Activated gamma-delta T cell treated with Interleukin-2 at 50 U/mL for 16 hours (primary cell): ENCODE measurements at regions not wholly inside any gene's neighbourhood (a gene's known extent, or its start where the extent isn't known, plus 50 kb on each side); places are given as distances from the start of the nearest gene placed in this dataset.
A peak's percentile ranks its signal among the peaks of the same experiment; 100 is the strongest.

Source experiments
- DNase-seq: peaks from one replicate; pipeline ENCODE4 v3.0.0-alpha.2; 2020

GRCh38 chr4:123545667-123546572, 149.3 kb downstream of the SPRY1 start:
- no peak for DNase-seq

- DNase-seq = no peak
These were observed 150.0 kb downstream of the SPRY1 start for GRCh38 chr4:123546573-123547060.

- DNase-seq = no peak
These were observed 150.9 kb downstream of the SPRY1 start for GRCh38 chr4:123547216-123548165.

GRCh38 chr4:123553279-123553678, 156.7 kb downstream of the SPRY1 start:
- DNase-seq = no peak

GRCh38 chr4:123553733-123554637, 157.4 kb downstream of the SPRY1 start:
- no peak for DNase-seq

- DNase-seq = no peak
These were observed 158.2 kb downstream of the SPRY1 start for GRCh38 chr4:123554801-123555232.

- no peak for DNase-seq
These were observed 158.7 kb downstream of the SPRY1 start for GRCh38 chr4:123555233-123555806.

GRCh38 chr4:123555807-123556273, 159.2 kb downstream of the SPRY1 start:
- no peak for DNase-seq

- no peak for DNase-seq
These were observed 159.9 kb downstream of the SPRY1 start for GRCh38 chr4:123556526-123556925.

GRCh38 chr4:123557857-123558536, 161.4 kb downstream of the SPRY1 start:
- no peak for DNase-seq

- DNase-seq = no peak
These were observed 162.3 kb downstream of the SPRY1 start for GRCh38 chr4:123558865-123559264.

- DNase-seq = no peak
These were observed 163.6 kb downstream of the SPRY1 start for GRCh38 chr4:123559955-123560871.

- no peak for DNase-seq
These were observed 164.9 kb downstream of the SPRY1 start for GRCh38 chr4:123561525-123561924.

- DNase-seq = no peak
These were observed 166.6 kb downstream of the SPRY1 start for GRCh38 chr4:123562994-123563750.

GRCh38 chr4:123564758-123565346, 168.3 kb downstream of the SPRY1 start:
- DNase-seq = peak; percentile 42

GRCh38 chr4:123568936-123569335, 172.3 kb downstream of the SPRY1 start:
- DNase-seq = no peak

- DNase-seq = no peak
These were observed 172.9 kb downstream of the SPRY1 start for GRCh38 chr4:123569541-123569940.

GRCh38 chr4:123573866-123574508, 177.4 kb downstream of the SPRY1 start:
- no peak for DNase-seq
